ENCODE measurements at regions not wholly inside any gene's neighbourhood (a gene's known extent, or its start where the extent isn't known, plus 50 kb on each side); places are given as distances from the start of the nearest gene placed in this dataset.
A peak's percentile ranks its signal among the peaks of the same experiment; 100 is the strongest.
"Not testable (repeated sequence)": the region's sequence is repeated elsewhere in the genome, so short reads cannot be mapped to it uniquely, and the experiment has no call there.

DNA sequence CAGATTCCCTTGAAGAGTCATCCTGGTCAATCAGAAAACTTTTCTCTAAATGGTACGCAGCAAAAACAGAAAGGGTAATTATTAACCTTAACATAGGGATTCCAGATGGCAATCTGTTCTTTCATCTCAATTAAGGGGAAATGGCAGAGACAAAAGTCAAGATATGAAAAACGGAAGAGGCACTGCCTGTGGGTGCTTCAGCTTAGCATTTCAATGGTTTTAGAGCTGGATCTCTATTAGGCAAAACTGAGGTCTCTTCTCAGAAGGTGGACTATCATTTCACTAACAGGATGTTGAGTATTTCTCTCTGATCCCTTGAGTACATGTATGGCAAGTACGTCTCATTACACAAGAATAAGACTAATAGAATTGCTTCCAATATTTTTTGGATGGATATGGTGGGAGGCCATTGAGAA, 296.9 kb downstream of the HIVEP2 start:
- ATAC-seq (no peak), DNase-seq (no peak)
- H3K4me3 Mint-ChIP-seq: no peak overlapping the region
- H3K27ac Mint-ChIP-seq: no peak overlapping the region
- no peaks in the 10 kb centered on the region for H3K4me1 Mint-ChIP-seq
- POLR2A ChIA-PET: no interaction called here
- no peaks in the 10 kb centered on the region for H3K36me3 Mint-ChIP-seq
- H3K27me3 Mint-ChIP-seq: peaks cover 0 to 3% (median 0%) of the 10 kb centered on the region in 5 donors
- no peaks in the 10 kb centered on the region for H3K9me3 Mint-ChIP-seq

DNA sequence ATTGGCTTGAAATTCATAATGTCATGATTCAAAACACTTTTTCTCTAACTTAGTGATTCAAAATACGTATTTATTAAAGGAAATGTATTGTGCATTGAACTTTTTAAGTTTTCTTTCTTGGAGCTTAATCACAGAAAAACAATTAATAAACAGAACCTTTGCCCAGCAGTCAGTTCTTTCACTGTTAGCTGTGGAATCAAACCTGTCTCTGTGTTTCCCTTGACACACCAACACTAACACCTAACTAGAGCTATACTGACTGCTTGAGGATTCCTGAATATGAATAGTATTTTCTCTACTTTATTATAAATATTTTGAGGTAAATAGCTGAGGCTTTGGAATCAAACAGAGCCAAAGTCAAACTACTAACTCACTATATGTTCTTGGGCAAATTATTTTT, 296.4 kb downstream of the HIVEP2 start:
- H3K9me3 Mint-ChIP-seq: no peaks in the 10 kb centered on the region
- ATAC-seq: no peak
- no peaks in the 10 kb centered on the region for H3K4me1 Mint-ChIP-seq
- POLR2A ChIA-PET: no interaction called here
- no peak for DNase-seq
- H3K27me3 Mint-ChIP-seq: peaks cover 0 to 3% (median 0%) of the 10 kb centered on the region in 5 donors
- H3K36me3 Mint-ChIP-seq: no peaks in the 10 kb centered on the region
- H3K4me3 Mint-ChIP-seq: no peak overlapping the region
- no peak overlapping the region for H3K27ac Mint-ChIP-seq

DNA sequence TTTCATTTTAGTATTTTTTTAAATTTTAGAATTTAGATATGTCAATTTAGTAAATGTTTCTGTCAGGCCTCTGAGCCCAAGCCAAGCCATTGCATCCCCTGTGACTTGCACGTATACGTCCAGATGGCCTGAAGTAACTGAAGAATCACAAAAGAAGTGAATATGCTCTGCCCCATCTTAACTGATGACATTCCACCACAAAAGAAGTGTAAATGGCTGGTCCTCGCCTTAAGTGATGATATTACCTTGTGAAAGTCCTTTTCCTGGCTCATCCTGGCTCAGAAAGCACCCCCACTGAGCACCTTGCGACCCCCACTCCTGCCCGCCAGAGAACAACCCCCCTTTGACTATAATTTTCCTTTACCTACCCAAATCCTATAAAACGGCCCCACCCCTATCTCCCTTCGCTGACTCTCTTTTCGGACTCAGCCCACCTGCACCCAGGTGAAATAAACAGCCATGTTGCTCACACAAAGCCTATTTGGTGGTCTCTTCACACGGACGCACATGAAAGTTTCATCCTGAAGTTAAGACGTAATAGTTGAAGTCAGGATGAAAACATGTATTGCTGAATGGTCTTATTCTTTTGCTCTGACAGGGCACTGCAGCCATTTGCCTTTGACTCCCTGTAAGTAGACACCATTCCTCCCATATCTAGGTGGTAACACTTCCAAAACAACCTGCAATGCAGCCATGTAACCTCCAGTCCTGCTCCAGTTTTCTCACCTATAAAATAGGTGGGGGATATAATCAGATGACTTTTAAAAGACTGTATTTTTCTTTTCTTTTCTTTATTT, 295.3 kb downstream of the HIVEP2 start:
- H3K9me3 Mint-ChIP-seq, POLR2A ChIA-PET, ATAC-seq, H3K4me1 Mint-ChIP-seq, H3K4me3 Mint-ChIP-seq, H3K36me3 Mint-ChIP-seq, H3K27me3 Mint-ChIP-seq, H3K27ac Mint-ChIP-seq, DNase-seq: not testable (repeated sequence)

DNA sequence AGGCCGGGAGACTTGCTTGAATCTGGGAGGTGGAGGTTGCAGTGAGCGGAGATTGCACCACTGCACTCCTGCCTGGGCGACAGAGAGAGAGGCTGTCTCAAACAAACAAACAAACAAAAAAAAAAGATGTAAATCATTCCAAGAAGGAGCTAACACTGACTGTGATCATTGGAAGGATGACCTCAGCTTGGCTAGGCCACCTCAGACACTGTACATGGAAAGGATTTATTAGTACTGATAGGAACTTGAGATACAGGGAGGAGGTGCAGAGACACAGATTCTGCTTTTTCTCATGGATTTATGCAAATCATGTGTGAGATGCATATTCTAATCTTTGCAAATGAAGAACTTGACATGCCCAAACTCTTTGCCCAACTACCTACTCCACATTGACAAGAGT, 293.6 kb downstream of the HIVEP2 start:
- DNase-seq (no peak), ATAC-seq (no peak)
- no peak overlapping the region for H3K27ac Mint-ChIP-seq
- H3K4me3 Mint-ChIP-seq: no peak overlapping the region
- H3K4me1 Mint-ChIP-seq: no peaks in the 10 kb centered on the region
- H3K36me3 Mint-ChIP-seq: no peaks in the 10 kb centered on the region
- H3K9me3 Mint-ChIP-seq: no peaks in the 10 kb centered on the region
- POLR2A ChIA-PET: no interaction called here
- H3K27me3 Mint-ChIP-seq: peaks cover 0 to 9% (median 4%) of the 10 kb centered on the region in 5 donors

DNA sequence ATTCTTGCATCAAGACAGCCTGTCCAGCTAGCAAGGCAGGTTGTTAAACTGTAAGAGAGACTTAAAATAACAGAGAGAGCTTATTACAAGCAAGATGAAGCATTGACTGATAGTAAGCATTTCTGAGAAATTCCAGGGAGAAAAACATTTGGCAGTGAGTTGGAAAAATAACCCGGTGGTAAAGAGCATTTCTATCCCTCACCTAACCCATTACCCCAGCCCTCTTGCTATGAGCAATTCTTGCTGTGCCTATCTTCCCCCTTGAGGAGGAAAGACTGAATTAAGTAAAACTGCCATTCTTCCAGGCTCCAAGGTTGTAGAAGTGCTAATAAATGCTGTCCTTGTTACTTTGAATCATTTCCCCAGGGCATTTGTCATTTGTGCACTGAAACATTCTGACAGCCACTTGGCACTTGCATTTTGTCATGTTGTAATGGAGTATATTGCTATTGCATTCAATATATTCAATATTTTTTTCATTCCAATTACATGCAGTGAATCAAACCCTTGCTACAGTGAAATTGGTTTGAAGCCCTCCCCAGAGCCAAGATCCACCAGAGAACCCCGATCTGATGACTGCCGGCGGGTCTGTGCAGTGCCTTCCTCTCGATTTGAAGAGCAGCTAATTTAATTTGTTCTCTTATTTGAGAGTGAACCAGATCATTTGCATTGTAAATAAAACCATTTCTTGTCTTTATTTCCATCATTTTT, 291.1 kb downstream of the HIVEP2 start:
- ATAC-seq (no peak), DNase-seq (no peak)
- no peaks in the 10 kb centered on the region for H3K4me1 Mint-ChIP-seq
- no peaks in the 10 kb centered on the region for H3K36me3 Mint-ChIP-seq
- peaks cover 0 to 9% (median 4%) of the 10 kb centered on the region in 5 donors for H3K27me3 Mint-ChIP-seq
- H3K4me3 Mint-ChIP-seq: no peak overlapping the region
- H3K9me3 Mint-ChIP-seq: no peaks in the 10 kb centered on the region
- H3K27ac Mint-ChIP-seq: no peak overlapping the region
- POLR2A ChIA-PET: no interaction called here

DNA sequence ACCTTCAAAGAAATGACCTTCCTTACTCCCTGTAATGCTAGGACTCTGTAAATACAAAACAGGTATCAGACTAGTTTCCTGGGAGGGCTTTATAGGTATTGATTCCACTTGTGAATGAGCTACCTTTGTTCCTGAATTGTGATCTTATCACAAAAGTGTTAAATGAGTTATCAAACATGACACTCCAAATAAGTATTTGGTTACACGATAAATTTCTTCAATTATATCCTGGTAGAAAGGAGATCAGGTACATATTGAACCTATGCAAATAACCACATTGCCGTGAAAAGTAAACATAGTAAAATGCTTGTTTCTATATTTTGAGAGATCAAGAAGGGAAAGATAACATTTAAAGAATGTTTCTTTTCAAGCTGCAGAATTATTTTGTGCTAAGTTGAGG, 285.3 kb downstream of the HIVEP2 start:
- DNase-seq: no peak
- Mint-ChIP-seq H3K9me3 (peaks cover 8 to 25% (median 16%) of the 10 kb centered on the region in 9 donors), H3K4me1 (no peaks in the 10 kb centered on the region), H3K36me3 (peaks cover 2 to 17% (median 16%) of the 10 kb centered on the region in 3 donors), H3K27me3 (peaks cover 0 to 9% (median 3%) of the 10 kb centered on the region in 5 donors), H3K4me3 (no peak overlapping the region), H3K27ac (no peak overlapping the region)
- POLR2A ChIA-PET: interaction anchor here (0.7 kb wide), 1 partner anchor 293 kb away, joined by 3 read pairs; no protein-coding TSS in a partner anchor
- ATAC-seq: no peak

DNA sequence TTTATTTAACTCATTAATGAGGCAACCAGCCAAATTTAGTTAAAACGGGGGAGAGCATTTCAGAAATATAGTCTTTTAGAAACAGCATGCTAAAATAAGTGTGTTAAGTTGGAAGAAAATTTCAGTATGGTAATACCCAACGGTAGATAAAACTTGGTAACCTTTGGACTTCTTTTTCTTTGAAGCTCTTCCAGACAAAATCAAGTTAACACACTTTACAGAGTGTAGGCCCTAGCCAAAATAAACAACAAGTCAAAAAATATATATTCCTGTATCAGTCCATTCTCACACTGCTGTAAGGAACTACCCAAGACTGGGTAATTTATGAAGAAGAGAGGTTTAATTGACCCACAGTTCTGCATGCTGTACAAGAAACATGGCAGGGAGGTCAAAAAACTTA, 279.6 kb downstream of the HIVEP2 start:
- DNase-seq (no peak), ATAC-seq (no peak)
- Mint-ChIP-seq H3K27ac (peak overlapping the region in 1 of 10 donors; percentile 35), H3K4me3 (no peak overlapping the region), H3K27me3 (no peaks in the 10 kb centered on the region), H3K9me3 (peaks cover 11 to 38% (median 17%) of the 10 kb centered on the region in 9 donors), H3K36me3 (peaks cover 2 to 25% (median 21%) of the 10 kb centered on the region in 3 donors), H3K4me1 (peaks cover 3 to 9% (median 5%) of the 10 kb centered on the region in 4 donors)
- POLR2A ChIA-PET: no interaction called here

DNA sequence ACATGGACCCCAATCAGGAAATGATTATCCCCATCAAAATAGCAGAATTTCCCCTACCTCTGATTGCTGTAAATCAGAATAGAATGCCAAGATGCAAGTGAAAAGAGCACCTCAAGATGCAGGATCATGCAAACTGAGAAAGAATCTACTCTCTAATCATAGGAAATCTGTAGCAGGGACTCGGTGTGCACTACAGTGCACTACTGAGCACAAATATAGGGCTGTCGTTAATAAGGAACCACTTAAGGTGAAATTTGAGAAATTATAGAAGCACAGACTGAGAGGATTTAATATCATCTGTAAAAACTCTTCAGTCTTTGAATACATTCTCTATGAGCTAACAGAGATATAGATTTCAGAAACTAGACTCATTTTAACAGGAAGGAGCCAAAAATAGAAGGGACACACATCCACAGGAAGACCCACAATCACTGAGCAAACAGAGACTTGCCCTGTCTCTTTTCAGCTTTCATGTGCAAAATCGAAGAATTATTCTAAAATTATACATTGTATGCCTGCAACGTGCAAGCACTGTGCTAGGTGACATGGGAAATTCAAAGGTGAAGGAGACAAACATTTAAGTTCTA, 278.3 kb downstream of the HIVEP2 start:
- H3K27me3 Mint-ChIP-seq: no peaks in the 10 kb centered on the region
- H3K4me1 Mint-ChIP-seq: peaks cover 3 to 9% (median 6%) of the 10 kb centered on the region in 4 donors
- peak overlapping the region in 5 of 10 donors; percentile 6 to 64 (median 18) for H3K27ac Mint-ChIP-seq
- POLR2A ChIA-PET: no interaction called here
- H3K4me3 Mint-ChIP-seq: peak overlapping the region in 1 of 10 donors; percentile 8
- H3K9me3 Mint-ChIP-seq: peaks cover 11 to 48% (median 17%) of the 10 kb centered on the region in 9 donors
- no peak for DNase-seq
- ATAC-seq: no peak
- H3K36me3 Mint-ChIP-seq: peaks cover 2 to 26% (median 21%) of the 10 kb centered on the region in 3 donors

DNA sequence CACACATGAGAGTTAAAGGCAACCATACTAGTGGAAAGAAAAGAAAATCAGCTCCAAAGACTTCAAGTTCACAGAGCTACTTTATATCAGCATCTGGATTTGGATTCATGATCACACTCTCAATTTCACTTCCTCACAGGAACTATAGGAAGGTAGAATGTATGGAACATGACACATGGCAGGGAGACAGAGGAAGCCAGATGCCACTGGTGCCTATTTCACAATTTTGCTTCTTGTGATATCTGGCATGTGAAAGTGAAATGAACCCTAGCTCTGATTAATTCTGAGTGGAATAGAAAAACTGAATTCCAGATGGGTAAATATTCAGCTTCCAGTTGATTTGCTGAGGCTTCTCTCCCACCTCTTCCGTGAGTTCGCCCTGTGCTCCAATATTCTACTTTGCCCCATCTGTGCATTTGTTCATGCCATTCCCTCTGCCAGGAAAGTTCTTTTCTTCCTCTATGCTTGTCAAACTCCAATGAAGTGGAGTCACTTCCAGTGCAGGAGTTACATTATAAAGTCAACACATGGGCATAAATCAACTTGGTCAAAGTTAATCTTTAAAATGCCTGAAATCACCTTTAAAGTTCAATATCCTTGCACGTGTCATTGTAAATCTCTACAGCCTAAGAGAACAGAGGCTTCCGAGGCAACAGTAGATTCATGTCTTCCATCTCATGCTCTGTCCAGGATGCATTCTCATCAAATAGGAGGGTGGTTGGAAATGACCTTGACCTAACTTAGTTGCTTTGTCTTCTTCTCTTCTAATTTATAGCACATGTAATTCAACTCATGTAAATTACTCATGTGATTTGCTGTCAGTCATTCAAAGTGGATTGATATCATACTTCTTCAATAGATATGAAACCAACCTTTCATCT, 275.3 kb downstream of the HIVEP2 start:
- peaks cover 0 to 11% (median 5%) of the 10 kb centered on the region in 3 donors for H3K36me3 Mint-ChIP-seq
- H3K27ac Mint-ChIP-seq: no peak overlapping the region
- no peaks in the 10 kb centered on the region for H3K27me3 Mint-ChIP-seq
- H3K4me1 Mint-ChIP-seq: peaks cover 3 to 9% (median 8%) of the 10 kb centered on the region in 4 donors
- no peak overlapping the region for H3K4me3 Mint-ChIP-seq
- ATAC-seq: no peak
- POLR2A ChIA-PET: no interaction called here
- peaks cover 0 to 25% (median 2%) of the 10 kb centered on the region in 9 donors for H3K9me3 Mint-ChIP-seq
- DNase-seq: no peak

DNA sequence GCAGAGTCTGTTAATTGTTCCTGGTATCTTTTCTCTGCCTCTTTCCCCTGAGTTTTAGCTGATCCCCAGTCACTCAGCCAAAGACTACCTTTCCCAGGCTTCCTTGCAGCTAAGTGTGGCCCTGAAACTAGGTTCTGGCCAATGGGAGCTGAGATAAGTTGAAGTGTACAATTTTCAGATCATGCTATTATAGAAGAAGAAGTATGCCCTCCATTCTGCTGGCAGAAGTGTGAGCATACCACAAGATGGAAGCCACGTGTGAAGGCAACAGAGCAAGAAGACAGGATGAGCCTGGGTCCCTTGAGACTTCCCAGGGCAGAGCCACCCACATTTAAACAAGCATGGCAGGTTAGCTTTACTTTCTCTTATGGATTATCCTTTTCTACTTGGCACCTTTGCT, 273.2 kb downstream of the HIVEP2 start:
- Mint-ChIP-seq H3K27me3 (peaks cover 0 to 2% (median 0%) of the 10 kb centered on the region in 5 donors), H3K36me3 (peaks cover 0 to 4% (median 0%) of the 10 kb centered on the region in 3 donors), H3K4me1 (peaks cover under 1 to 6% (median 3%) of the 10 kb centered on the region in 4 donors), H3K4me3 (no peak overlapping the region), H3K27ac (no peak overlapping the region), H3K9me3 (peaks cover 0 to 11% (median 0%) of the 10 kb centered on the region in 9 donors)
- no peak for ATAC-seq
- POLR2A ChIA-PET: no interaction called here
- peak in 1 of 10 donors; percentile 5 for DNase-seq

DNA sequence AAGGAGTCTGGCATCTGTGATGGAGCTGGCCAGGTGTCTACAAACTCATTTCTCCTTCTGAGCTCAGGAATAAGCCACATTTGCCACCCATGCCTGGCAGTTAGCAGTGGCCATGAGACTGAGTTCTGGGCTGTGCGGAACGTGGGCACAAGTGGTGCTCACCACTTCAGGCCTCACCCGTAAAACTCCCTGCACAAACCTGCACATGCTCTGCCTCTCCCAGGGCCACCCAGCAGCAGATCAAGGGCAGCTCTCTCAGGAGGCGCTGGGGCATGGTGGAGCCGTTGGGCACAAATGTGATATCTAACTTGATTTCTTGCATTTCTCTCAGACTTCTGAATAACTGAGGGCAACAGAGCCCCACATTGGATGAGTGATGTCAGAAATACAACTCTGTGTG, 269.5 kb downstream of the HIVEP2 start:
- peaks cover 0 to 4% (median 0%) of the 10 kb centered on the region in 3 donors for H3K36me3 Mint-ChIP-seq
- no peak overlapping the region for H3K27ac Mint-ChIP-seq
- H3K27me3 Mint-ChIP-seq: peaks cover 0 to 4% (median 0%) of the 10 kb centered on the region in 5 donors
- peaks cover 0 to 11% (median 0%) of the 10 kb centered on the region in 9 donors for H3K9me3 Mint-ChIP-seq
- DNase-seq (no peak), ATAC-seq (no peak)
- peaks cover 6 to 21% (median 11%) of the 10 kb centered on the region in 4 donors for H3K4me1 Mint-ChIP-seq
- H3K4me3 Mint-ChIP-seq: no peak overlapping the region
- POLR2A ChIA-PET: no interaction called here

DNA sequence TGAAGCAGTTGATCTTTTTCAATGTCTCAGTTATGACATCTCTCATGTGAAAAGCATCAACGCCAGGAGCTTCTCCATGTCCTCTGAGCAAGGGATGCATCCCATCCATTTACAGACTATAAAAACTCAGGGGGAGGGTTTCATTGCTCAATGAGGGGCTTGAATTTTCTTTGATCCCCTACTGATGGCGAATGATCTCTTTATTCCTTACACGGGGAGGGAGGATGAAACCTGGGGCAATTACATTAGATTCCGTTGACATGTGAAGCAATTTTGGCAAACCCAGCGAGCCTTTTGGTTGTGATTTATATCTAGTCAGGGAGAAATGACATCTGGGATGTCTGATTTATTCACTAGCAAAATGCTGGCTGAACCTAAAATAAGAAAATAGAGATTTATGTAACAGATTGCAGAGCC, 268.9 kb downstream of the HIVEP2 start:
- ATAC-seq (no peak), DNase-seq (no peak)
- Mint-ChIP-seq H3K4me3 (no peak overlapping the region), H3K27ac (no peak overlapping the region), H3K36me3 (peaks cover 0 to 4% (median 0%) of the 10 kb centered on the region in 3 donors), H3K27me3 (peaks cover 0 to 4% (median 0%) of the 10 kb centered on the region in 5 donors), H3K9me3 (peaks cover 0 to 11% (median 0%) of the 10 kb centered on the region in 9 donors), H3K4me1 (peaks cover 8 to 26% (median 14%) of the 10 kb centered on the region in 4 donors)
- POLR2A ChIA-PET: no interaction called here
